IPS DF 6.9 (cell line): ENCODE measurements at regions not wholly inside any gene's neighbourhood (a gene's known extent, or its start where the extent isn't known, plus 50 kb on each side); places are given as distances from the start of the nearest gene placed in this dataset.
"Not testable (repeated sequence)": the region's sequence is repeated elsewhere in the genome, so short reads cannot be mapped to it uniquely, and the experiment has no call there.

Experiments
- DNase-seq: peaks from one replicate; pipeline ENCODE4 v3.0.0-alpha.2; 2013; ENCODE audit warnings: low read depth, low spot score
- H3K27ac ChIP-seq: one replicate; pipeline ENCODE4 v1.5.1; 2013; ENCODE audit warnings: low read length, control low read depth
- H3K27me3 ChIP-seq: 2 replicates; pipeline ENCODE4 v1.6.1; 2013; ENCODE audit warnings: mild to moderate bottlenecking, low read length; ENCODE audit not compliant: control insufficient read depth, insufficient read depth
- H3K36me3 ChIP-seq: 2 replicates; pipeline ENCODE4 v1.6.1; 2013; ENCODE audit warnings: low read length; ENCODE audit not compliant: control insufficient read depth, insufficient read depth
- H3K4me1 ChIP-seq: 2 replicates; pipeline ENCODE4 v1.6.1; 2013; ENCODE audit warnings: low read length; ENCODE audit not compliant: control insufficient read depth, insufficient read depth
- H3K4me3 ChIP-seq: 2 replicates; pipeline ENCODE4 v1.5.1; 2013; ENCODE audit warnings: mild to moderate bottlenecking, low read length
- H3K9me3 ChIP-seq: 2 replicates; pipeline ENCODE4 v1.6.1; 2013; ENCODE audit warnings: low read length, inconsistent platforms; ENCODE audit not compliant: control insufficient read depth, insufficient read depth
- WGBS: extraction: QIAGEN DNeasy Blood & Tissue Kit; methylation state at CpG from one replicate; pipeline ENCODE4 v1.1.7; 2013; ENCODE audit warnings: mixed read lengths, missing lambda C conversion rate; ENCODE audit not compliant: insufficient read length, insufficient coverage; 5-methylcytosine and 5-hydroxymethylcytosine counted together

GRCh38 chr13:107649079-107649478 is 566.3 kb downstream of the LIG4 start:
- no peaks in the 10 kb centered on the region for H3K27me3 ChIP-seq
- H3K9me3 ChIP-seq: no peaks in the 10 kb centered on the region
- H3K4me1 ChIP-seq: no peaks in the 10 kb centered on the region
- no peak overlapping the region for H3K27ac ChIP-seq
- DNase-seq: no peak
- no peaks in the 10 kb centered on the region for H3K36me3 ChIP-seq
- no peak overlapping the region for H3K4me3 ChIP-seq

GRCh38 chr13:107644136-107644535 is 571.2 kb downstream of the LIG4 start:
- DNase-seq: no peak

DNA sequence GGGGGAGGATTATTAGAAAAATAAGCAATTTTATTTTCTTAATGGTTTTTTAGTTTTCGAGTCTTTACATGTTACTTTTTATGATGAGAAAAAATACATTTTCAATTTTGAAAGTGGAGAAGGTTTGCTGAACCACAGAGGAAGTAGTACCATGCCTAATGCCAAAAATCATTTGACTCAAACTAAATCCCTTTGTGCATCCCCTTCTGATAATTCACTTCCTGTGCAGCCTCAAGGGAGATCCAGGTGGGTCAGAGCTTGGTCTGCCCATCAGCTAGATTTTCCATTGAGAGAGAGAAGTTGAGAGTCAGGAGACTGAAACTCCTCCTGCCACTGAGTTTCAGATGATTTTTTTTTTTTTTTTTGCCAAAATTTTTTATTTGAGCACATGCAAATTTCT is 571.7 kb downstream of the LIG4 start:
- H3K36me3 ChIP-seq: no peaks in the 10 kb centered on the region
- no peaks in the 10 kb centered on the region for H3K27me3 ChIP-seq
- no peaks in the 10 kb centered on the region for H3K9me3 ChIP-seq
- no peak overlapping the region for H3K27ac ChIP-seq
- H3K4me1 ChIP-seq: no peaks in the 10 kb centered on the region
- no peak for DNase-seq
- H3K4me3 ChIP-seq: no peak overlapping the region
- WGBS: 100% methylated on average over 1 of the region's 1 CpG

More at GRCh38 chr13:107644136-107644535, 571.2 kb downstream of the LIG4 start:
- Histone ChIP-seq H3K9me3 (no peaks in the 10 kb centered on the region), H3K27ac (no peak overlapping the region), H3K27me3 (no peaks in the 10 kb centered on the region), H3K4me1 (no peaks in the 10 kb centered on the region), H3K36me3 (no peaks in the 10 kb centered on the region), H3K4me3 (no peak overlapping the region)
- WGBS: no CpG with 5 or more reads among the region's 4 CpGs

DNA sequence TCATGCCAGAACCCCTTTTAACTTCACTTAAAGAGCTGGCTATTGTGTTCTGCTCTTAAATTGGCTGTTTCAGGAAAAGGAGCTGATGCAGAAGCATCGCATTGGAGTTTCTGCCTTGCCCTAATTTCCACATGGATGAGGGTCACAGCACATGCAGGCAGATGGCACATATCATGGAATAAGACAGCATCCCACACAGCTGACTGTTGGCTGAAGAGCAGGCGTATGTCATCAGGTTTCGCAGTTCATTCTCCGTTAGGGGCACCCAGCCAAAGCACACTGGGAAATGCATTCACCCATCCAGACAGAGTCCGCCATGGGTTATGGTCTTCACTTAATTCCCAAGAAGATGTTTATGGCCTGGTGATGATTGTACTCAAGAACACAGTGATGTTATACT is 572.5 kb downstream of the LIG4 start:
- no peak for DNase-seq
- no CpG with 5 or more reads among the region's 5 CpGs for WGBS
- no peaks in the 10 kb centered on the region for H3K27me3 ChIP-seq

GRCh38 chr13:107641574-107641973 is 573.8 kb downstream of the LIG4 start:
- Histone ChIP-seq H3K27me3 (no peaks in the 10 kb centered on the region), H3K36me3 (no peaks in the 10 kb centered on the region), H3K27ac (no peak overlapping the region), H3K4me1 (no peaks in the 10 kb centered on the region), H3K9me3 (no peaks in the 10 kb centered on the region), H3K4me3 (no peak overlapping the region)
- DNase-seq: no peak
- WGBS: no CpG with 5 or more reads among the region's 5 CpGs

More for the DNA sequence above, 572.5 kb downstream of the LIG4 start:
- H3K36me3 ChIP-seq: no peaks in the 10 kb centered on the region
- H3K27ac ChIP-seq: no peak overlapping the region
- no peaks in the 10 kb centered on the region for H3K4me1 ChIP-seq
- no peaks in the 10 kb centered on the region for H3K9me3 ChIP-seq
- H3K4me3 ChIP-seq: no peak overlapping the region

DNA sequence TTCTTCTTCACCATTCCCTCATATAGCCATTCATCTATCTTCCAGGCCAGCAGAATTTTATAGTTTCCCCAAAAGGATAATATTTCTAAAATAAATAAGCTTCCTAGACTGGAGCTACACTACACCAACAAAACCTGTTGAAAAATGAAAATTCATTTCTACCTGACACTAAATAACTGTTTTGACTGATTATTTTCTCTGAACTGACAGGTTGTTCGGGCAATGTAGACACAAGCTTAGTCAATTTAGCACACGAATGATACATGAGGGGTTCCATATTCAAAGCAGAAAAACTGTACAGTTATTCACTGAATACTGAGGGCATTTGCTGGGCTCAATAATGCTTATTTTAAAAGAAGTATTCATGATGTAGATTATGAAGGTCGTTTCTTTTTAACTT is 589.7 kb downstream of the LIG4 start:
- no peak for DNase-seq
- no CpG with 5 or more reads among the region's 3 CpGs for WGBS
- H3K9me3 ChIP-seq: no peaks in the 10 kb centered on the region

GRCh38 chr13:107617527-107617926 is 597.8 kb downstream of the LIG4 start:
- Histone ChIP-seq H3K27ac (no peak overlapping the region), H3K4me1 (no peaks in the 10 kb centered on the region), H3K9me3 (no peaks in the 10 kb centered on the region), H3K4me3 (no peak overlapping the region), H3K36me3 (no peaks in the 10 kb centered on the region), H3K27me3 (no peaks in the 10 kb centered on the region)
- no peak for DNase-seq
- WGBS: no CpG with 5 or more reads among the region's 2 CpGs

More for the DNA sequence above, 589.7 kb downstream of the LIG4 start:
- no peaks in the 10 kb centered on the region for H3K36me3 ChIP-seq
- no peak overlapping the region for H3K4me3 ChIP-seq
- no peaks in the 10 kb centered on the region for H3K4me1 ChIP-seq
- no peak overlapping the region for H3K27ac ChIP-seq
- no peaks in the 10 kb centered on the region for H3K27me3 ChIP-seq

DNA sequence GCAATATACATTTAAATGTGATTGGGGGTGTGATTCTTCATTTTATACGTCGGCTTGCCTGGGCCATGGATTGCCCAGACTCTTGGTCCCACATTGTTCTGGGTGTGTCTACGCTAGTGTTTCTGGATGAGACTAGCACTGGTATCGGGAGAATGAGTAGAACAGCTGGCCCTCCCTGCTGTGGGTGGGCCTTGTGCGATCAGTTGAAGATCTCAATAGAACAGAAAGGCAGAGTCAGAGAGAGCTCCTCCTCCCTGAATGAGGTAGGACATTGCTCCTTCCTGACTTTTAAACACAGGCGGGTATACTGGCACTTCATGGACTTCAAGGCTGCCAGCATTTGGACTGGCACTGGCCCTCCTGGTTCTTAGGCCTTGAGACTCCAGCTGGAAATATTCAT is 603.0 kb downstream of the LIG4 start:
- Histone ChIP-seq H3K27me3 (no peaks in the 10 kb centered on the region), H3K9me3 (no peaks in the 10 kb centered on the region), H3K4me3 (no peak overlapping the region), H3K36me3 (no peaks in the 10 kb centered on the region), H3K27ac (no peak overlapping the region), H3K4me1 (no peaks in the 10 kb centered on the region)
- no peak for DNase-seq
- no CpG with 5 or more reads among the region's 6 CpGs for WGBS

DNA sequence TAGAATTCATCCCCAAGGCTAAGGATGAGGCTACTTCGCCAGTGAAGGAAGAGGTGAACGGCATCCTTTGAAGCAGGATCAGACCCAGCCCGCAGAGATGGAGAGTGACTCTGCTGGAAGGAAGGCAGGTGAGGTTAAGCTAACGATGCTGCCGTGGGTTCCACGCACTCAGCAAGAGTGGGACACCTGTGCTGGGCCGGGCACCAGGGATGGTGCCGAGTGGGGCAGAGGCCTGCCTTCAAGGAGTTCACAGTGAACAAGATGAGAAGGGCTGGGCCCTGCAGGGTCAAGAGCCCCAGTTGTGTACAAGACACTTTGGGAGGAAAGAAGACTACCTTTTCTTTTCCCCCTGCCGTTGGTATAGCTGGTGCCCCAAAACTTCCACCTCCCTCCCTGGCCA is 606.6 kb downstream of the LIG4 start:
- no peaks in the 10 kb centered on the region for H3K27me3 ChIP-seq
- no CpG with 5 or more reads among the region's 9 CpGs for WGBS
- H3K9me3 ChIP-seq: no peaks in the 10 kb centered on the region
- no peak overlapping the region for H3K4me3 ChIP-seq
- no peak for DNase-seq
- H3K27ac ChIP-seq: no peak overlapping the region
- no peaks in the 10 kb centered on the region for H3K4me1 ChIP-seq
- H3K36me3 ChIP-seq: no peaks in the 10 kb centered on the region

- Histone ChIP-seq H3K36me3 (no peaks in the 10 kb centered on the region), H3K27ac (no peak overlapping the region), H3K4me1 (no peaks in the 10 kb centered on the region), H3K27me3 (no peaks in the 10 kb centered on the region), H3K9me3 (no peaks in the 10 kb centered on the region), H3K4me3 (no peak overlapping the region)
- no CpG with 5 or more reads among the region's 4 CpGs for WGBS
- no peak for DNase-seq
These were observed 614.4 kb downstream of the LIG4 start for GRCh38 chr13:107600971-107601370.

- not testable (repeated sequence) for H3K27ac ChIP-seq, DNase-seq, H3K27me3 ChIP-seq, H3K9me3 ChIP-seq, H3K4me3 ChIP-seq, H3K4me1 ChIP-seq, H3K36me3 ChIP-seq
- WGBS: no CpG with 5 or more reads among the region's 5 CpGs
These were observed 619.0 kb downstream of the LIG4 start for GRCh38 chr13:107596306-107596705.
